ENCODE measurements at regions not wholly inside any gene's neighbourhood (a gene's known extent, or its start where the extent isn't known, plus 50 kb on each side); places are given as distances from the start of the nearest gene placed in this dataset.

DNA sequence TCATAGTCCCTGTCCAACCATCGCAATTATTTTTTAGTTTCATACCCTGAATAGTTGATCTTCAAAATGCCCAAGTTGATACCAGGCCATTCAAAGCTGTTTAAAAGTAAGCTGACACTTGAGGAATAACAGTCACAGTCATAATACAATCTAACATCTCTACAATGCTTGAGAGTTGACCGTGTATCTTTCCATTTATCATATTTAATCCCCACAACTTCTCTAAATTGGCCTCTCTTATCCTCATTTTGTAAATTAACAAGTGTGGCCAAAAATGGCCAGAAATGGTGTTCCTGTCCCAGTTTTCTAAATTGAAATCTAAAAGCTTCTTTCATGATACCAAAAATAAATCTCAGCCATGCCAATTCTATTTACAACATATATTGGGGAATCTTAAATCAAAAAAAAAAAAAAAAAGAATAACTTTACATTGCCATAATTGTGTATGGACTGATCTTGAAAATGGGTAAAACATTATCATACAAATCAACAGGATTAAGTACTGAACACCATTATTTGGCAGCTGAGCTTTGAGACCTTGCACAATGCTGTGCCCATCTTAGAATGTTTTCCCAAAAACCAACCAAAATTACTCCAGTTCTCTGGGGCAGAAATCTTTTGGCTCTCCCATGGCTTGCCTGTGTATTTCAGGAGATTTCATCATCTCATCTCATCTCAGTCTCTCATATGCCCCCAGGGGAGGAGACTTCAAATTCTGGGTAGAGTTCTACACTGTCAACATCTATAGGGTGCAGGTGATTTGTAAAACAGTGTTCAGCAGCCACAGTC lies 448.7 kb upstream of the JARID2 start:
- H3K27me3 Mint-ChIP-seq: peaks cover 15% of the 10 kb centered on the region
- H3K27ac Mint-ChIP-seq: no peak overlapping the region
- H3K4me3 Mint-ChIP-seq: no peak overlapping the region
- peaks cover 8% of the 10 kb centered on the region for H3K4me1 Mint-ChIP-seq
- peaks cover 3% of the 10 kb centered on the region for H3K36me3 Mint-ChIP-seq (ENCODE audit: low read depth)
- ATAC-seq (no peak), DNase-seq (no peak)
- no peaks in the 10 kb centered on the region for H3K9me3 ChIP-seq (ENCODE audit: control insufficient read depth, low read length, poor library complexity, severe bottlenecking)

DNA sequence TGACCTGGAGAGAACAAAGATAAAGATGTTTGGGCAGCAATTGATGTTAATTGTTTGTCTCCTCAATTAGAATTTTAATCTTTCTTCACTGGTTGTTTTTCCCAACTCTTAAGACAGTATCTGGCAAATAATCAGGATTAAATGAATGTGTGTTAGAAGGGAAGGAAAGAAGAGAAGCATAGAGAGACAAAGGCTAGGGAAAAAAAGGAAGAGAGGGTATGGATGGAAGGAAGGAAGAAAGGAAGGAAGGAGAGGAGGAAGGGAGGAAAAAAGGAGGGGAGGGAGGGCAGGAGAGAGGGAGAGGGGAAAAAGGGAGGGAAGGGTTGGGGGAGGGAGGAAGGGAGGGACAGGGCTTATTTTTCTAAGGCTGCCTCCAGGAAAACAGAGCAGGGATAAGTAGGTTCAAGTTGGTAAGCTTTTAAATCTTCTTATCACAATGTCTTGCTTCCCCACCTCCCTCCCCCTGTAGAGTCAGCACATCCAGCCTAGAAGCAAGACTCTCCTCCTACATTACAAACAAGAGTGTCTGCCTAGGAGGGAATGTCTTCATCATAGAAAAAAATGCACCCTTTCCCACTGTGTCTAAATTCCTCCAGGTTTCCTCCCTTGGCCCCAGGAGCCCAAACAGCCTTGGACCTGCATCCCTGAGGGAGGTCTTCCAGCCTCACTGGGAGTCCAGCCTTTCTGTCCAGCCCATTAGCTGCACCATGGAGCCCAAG lies 447.8 kb upstream of the JARID2 start:
- H3K4me1 Mint-ChIP-seq: peaks cover 8% of the 10 kb centered on the region
- peaks cover 15% of the 10 kb centered on the region for H3K27me3 Mint-ChIP-seq
- H3K4me3 Mint-ChIP-seq: no peak overlapping the region
- H3K36me3 Mint-ChIP-seq (ENCODE audit: low read depth): peaks cover 3% of the 10 kb centered on the region
- DNase-seq (no peak), ATAC-seq (no peak)
- no peak overlapping the region for H3K27ac Mint-ChIP-seq
- H3K9me3 ChIP-seq (ENCODE audit: control insufficient read depth, low read length, poor library complexity, severe bottlenecking): no peaks in the 10 kb centered on the region

DNA sequence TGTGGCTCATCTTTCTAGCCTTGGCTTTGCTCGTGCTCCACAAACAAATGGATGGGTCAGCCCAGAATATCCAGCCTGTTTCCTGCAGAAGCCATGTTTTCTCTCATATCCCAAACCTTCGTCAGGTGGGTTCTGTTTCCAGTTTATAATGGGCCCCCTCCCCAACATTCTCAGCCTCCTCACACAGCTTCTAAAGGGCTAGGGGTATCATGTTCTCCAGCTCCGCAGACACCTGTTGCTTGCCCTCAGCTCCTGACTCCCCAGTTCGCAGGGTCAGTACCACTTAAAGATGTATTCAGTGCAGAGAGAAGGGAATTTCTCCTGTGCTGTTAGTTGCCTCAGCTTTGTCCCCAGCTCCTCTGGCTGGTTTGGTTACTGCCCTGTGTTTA lies 447.3 kb upstream of the JARID2 start:
- Mint-ChIP-seq H3K27me3 (peaks cover 20% of the 10 kb centered on the region), H3K36me3 (ENCODE audit: low read depth) (peaks cover 3% of the 10 kb centered on the region), H3K4me1 (peaks cover 8% of the 10 kb centered on the region), H3K27ac (no peak overlapping the region), H3K4me3 (no peak overlapping the region)
- no peak for ATAC-seq
- no peak for DNase-seq
- H3K9me3 ChIP-seq (ENCODE audit: control insufficient read depth, low read length, poor library complexity, severe bottlenecking): no peaks in the 10 kb centered on the region

DNA sequence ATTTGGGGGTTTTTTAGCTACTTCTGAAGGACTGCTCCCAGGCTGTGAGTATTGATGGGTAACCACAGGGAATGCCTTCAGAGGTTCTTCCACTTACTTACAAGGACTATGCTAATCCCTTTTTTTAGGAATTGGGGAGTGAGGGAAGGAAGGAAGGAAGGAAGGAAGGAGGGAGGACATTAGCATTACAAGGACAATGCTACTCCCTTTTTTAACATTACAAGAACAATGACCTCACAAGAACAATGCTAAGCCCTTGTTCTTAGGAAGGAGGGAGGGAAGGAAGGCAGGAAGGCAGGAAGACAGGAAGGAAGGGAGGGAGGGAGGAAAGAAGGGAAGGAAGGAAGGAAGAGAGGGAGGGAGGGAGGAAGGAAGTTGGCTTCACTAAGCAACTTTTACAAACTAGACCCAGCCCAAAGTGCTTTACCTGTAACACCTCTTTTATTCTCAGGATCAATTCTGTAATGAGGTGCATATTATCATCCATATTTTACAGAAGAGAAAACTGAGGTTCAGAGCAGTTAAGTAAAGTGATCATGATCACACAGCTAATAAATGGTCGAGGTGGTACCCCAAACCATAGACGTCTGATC lies 446.8 kb upstream of the JARID2 start:
- peaks cover 8% of the 10 kb centered on the region for H3K4me1 Mint-ChIP-seq
- DNase-seq (no peak), ATAC-seq (no peak)
- H3K4me3 Mint-ChIP-seq: no peak overlapping the region
- no peak overlapping the region for H3K27ac Mint-ChIP-seq
- no peaks in the 10 kb centered on the region for H3K9me3 ChIP-seq (ENCODE audit: control insufficient read depth, low read length, poor library complexity, severe bottlenecking)
- H3K36me3 Mint-ChIP-seq (ENCODE audit: low read depth): peaks cover 3% of the 10 kb centered on the region
- H3K27me3 Mint-ChIP-seq: peaks cover 25% of the 10 kb centered on the region

DNA sequence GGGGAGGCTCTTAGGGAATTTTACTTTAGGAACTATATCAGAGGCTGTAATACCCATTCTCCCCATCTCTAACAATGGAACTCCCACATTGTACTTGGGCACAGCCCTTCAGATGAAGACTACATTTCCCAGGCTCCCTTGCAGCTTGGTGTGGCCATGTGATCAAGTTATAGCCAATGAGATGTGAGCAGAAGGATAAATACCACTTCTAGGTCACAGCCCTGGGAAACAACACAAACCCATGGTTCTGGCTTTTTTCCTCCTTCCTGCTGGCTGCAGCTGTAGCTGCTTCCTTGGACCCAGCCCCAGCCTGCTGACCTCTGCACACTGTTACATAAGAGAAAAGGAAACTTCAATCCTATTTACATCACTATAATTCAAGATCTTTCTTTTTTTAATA lies 445.9 kb upstream of the JARID2 start:
- Mint-ChIP-seq H3K4me3 (no peak overlapping the region), H3K27ac (no peak overlapping the region), H3K36me3 (ENCODE audit: low read depth) (peaks cover 3% of the 10 kb centered on the region), H3K4me1 (peaks cover 8% of the 10 kb centered on the region), H3K27me3 (peaks cover 20% of the 10 kb centered on the region)
- no peak for DNase-seq
- peak; percentile 86 for ATAC-seq
- H3K9me3 ChIP-seq (ENCODE audit: control insufficient read depth, low read length, poor library complexity, severe bottlenecking): no peaks in the 10 kb centered on the region

DNA sequence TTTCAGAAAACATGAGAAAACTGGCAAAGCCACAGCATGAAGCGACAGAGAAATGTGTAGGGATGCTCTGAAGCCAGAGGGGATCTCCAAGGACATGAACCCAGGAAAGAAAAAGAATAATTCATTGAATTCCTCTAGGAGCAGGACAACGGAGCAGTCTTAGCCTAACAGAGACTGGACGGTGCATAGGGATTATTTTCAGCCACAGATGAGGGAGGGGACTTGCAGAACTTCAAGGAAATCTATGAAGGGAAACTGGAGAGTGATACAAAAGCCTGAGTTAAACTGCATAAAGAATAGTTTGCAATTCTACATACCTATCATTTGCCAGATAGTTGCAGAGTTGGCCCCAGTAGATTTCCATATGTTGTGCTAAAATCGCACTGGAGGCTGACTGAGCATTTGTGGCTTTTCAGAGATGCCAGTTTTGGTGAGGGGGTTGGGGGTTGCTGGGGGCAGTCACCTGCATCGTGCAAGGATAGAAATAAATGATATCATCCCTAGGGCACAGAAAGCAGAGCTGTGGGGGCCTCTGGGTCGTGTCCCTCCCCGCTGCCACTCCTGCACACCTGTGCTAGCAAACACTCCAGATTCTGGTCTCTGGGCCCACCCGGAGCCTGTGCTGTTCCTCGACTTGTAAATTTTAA lies 443.2 kb upstream of the JARID2 start:
- no peaks in the 10 kb centered on the region for H3K9me3 ChIP-seq (ENCODE audit: control insufficient read depth, low read length, poor library complexity, severe bottlenecking)
- peaks cover 16% of the 10 kb centered on the region for H3K27me3 Mint-ChIP-seq
- H3K27ac Mint-ChIP-seq: no peak overlapping the region
- H3K36me3 Mint-ChIP-seq (ENCODE audit: low read depth): peaks cover 5% of the 10 kb centered on the region
- H3K4me1 Mint-ChIP-seq: peaks cover 8% of the 10 kb centered on the region
- no peak for ATAC-seq
- DNase-seq: no peak
- no peak overlapping the region for H3K4me3 Mint-ChIP-seq

DNA sequence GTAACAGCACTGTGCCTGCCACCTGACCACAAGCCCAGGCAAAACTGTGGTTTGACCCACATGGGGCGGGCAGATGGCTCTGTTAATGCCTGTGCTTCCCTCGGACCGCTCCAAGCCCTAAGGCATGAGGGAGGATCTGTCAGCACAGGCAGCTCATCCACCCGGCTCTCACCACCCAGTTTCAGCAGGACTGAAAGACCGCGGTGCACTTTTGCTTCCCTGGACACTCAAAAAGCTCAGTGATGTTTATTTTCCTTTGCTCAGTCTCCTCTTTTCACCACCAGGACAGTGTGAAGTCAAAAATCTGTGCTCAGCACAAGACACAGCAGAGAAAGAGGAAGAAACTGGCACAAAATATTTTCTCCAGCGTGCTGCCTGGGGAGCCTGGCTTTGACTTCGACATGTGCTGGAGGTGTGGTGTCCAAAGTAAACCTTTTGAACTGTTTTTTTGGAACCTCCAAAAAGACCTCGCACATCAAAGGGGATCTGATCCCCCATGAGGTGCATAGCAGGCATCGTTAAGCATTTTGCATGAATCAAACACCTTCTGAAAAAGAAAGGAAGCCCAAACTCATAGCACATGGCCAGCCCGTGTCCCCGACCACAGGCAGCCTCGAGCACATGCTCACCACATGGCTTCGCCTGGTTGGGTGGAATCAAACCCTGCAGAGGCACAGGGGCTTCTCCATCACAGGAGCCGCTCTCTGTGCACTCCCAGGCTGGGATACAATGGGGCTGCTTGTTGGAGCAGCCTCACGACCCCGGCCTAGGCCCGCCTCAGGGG lies 441.7 kb upstream of the JARID2 start:
- ATAC-seq: no peak
- no peak for DNase-seq
- peaks cover 10% of the 10 kb centered on the region for H3K27me3 Mint-ChIP-seq
- H3K4me1 Mint-ChIP-seq: peaks cover 4% of the 10 kb centered on the region
- peaks cover 5% of the 10 kb centered on the region for H3K36me3 Mint-ChIP-seq (ENCODE audit: low read depth)
- no peaks in the 10 kb centered on the region for H3K9me3 ChIP-seq (ENCODE audit: control insufficient read depth, low read length, poor library complexity, severe bottlenecking)
- no peak overlapping the region for H3K27ac Mint-ChIP-seq
- no peak overlapping the region for H3K4me3 Mint-ChIP-seq

DNA sequence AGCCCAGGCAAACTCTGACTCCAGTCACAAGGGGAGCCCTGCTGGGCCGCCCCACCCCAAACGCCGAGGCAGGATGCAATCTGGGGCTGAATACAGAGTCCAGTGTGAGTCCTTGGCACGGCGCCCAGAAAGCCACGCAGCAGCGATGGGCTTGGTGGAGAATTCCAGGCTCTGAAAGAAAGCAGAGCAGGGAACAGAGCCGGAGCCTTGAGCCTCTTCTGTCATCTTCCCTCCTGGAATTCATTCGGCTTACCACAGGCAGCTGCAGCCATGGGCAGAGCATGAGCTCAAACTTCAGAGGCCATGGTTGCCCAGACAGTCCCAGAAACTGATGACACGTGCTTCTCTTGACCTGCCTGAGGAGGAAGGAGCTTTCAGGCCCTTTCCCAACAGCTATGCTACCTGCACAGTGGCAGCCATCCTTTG lies 441.1 kb upstream of the JARID2 start:
- H3K4me1 Mint-ChIP-seq: peaks cover 3% of the 10 kb centered on the region
- H3K27me3 Mint-ChIP-seq: peaks cover 10% of the 10 kb centered on the region
- ATAC-seq (no peak), DNase-seq (no peak)
- H3K36me3 Mint-ChIP-seq (ENCODE audit: low read depth): peaks cover 5% of the 10 kb centered on the region
- H3K4me3 Mint-ChIP-seq: no peak overlapping the region
- H3K27ac Mint-ChIP-seq: no peak overlapping the region
- H3K9me3 ChIP-seq (ENCODE audit: control insufficient read depth, low read length, poor library complexity, severe bottlenecking): no peaks in the 10 kb centered on the region

DNA sequence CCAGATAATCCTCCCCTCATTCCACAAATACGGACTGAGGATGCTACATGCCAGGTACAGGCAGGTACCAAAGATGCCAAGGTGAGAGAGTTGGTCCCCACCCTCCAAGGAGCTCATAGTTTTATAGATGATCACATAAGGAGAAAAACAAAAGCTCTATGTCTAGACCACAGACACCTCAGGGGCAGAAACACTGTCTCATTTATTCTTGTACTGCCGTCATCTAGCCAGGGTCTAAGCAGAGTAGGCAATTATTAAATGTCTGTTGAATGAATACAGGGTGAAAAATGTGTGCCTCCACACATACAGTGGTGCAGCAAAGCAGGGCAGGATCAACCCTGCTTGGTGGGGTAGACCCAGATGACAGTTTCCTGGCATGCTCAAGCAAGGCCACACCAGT lies 439.8 kb upstream of the JARID2 start:
- Mint-ChIP-seq H3K4me1 (no peaks in the 10 kb centered on the region), H3K27ac (no peak overlapping the region), H3K27me3 (peaks cover 10% of the 10 kb centered on the region), H3K4me3 (no peak overlapping the region), H3K36me3 (ENCODE audit: low read depth) (peaks cover 5% of the 10 kb centered on the region)
- ATAC-seq (no peak), DNase-seq (no peak)
- no peaks in the 10 kb centered on the region for H3K9me3 ChIP-seq (ENCODE audit: control insufficient read depth, low read length, poor library complexity, severe bottlenecking)

DNA sequence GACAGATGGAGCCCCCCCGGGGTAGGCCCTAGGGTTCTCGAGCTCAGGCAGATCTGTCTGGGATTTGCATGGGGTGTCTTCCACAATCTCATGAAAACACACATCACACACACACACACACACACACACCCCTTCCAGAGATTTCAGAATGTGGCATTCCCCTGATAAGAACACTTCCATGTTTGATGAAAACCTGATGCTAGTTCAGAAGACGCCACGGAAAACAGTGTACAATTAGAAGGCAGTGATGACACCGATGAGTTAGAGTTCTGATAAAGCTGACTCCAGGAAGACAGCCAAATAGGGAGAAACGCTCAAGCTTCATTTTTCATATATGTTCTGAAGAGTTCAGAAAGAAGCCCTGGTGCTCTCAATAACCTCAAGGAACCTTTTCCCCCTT lies 438.7 kb upstream of the JARID2 start:
- H3K4me3 Mint-ChIP-seq: no peak overlapping the region
- DNase-seq (no peak), ATAC-seq (no peak)
- H3K36me3 Mint-ChIP-seq (ENCODE audit: low read depth): peaks cover 2% of the 10 kb centered on the region
- no peaks in the 10 kb centered on the region for H3K9me3 ChIP-seq (ENCODE audit: control insufficient read depth, low read length, poor library complexity, severe bottlenecking)
- H3K27me3 Mint-ChIP-seq: peaks cover 10% of the 10 kb centered on the region
- H3K27ac Mint-ChIP-seq: no peak overlapping the region
- no peaks in the 10 kb centered on the region for H3K4me1 Mint-ChIP-seq

DNA sequence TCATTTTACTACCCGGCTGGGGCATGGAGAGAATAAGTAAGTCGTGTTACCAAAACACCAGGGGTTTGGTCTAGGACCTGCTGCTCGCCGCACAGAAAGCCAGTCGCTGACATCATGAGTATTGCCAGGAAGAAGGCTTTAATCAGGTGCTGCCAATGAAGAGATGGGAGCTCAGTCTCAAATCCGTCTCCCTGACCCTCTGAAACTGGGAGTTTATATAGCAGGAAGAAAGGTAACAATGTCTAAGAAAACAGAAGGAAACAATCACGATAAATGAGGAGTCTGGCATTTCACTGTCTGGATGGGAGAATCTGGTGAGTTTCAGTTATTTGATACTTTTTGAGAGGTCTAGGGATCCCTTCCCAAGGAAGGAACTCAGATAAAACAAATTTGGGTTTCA lies 437.9 kb upstream of the JARID2 start:
- Mint-ChIP-seq H3K4me3 (no peak overlapping the region), H3K27me3 (peaks cover 10% of the 10 kb centered on the region), H3K27ac (no peak overlapping the region), H3K4me1 (no peaks in the 10 kb centered on the region), H3K36me3 (ENCODE audit: low read depth) (peaks cover 2% of the 10 kb centered on the region)
- ATAC-seq (no peak), DNase-seq (no peak)
- no peaks in the 10 kb centered on the region for H3K9me3 ChIP-seq (ENCODE audit: control insufficient read depth, low read length, poor library complexity, severe bottlenecking)

DNA sequence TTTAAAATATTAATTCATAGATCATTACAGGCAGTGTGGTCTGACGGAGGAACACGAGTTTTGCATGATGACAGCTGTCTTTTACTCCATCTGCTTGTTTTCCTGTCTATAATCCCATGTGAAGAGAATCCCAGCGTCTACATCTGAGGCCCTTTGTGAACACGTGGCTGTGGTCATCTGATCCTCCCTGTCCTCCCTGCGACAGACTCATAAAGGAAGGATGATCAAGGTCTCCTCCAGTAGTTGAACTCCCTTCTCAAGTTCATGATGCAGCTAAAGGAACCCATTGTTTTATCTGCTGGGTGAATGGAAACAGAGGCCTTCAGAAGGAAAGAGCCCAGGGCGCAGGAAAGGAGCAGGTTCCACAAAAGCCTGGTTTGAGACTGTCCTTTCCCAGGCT lies 435.8 kb upstream of the JARID2 start:
- DNase-seq (no peak), ATAC-seq (no peak)
- Mint-ChIP-seq H3K4me3 (no peak overlapping the region), H3K36me3 (ENCODE audit: low read depth) (peaks cover 2% of the 10 kb centered on the region), H3K4me1 (no peaks in the 10 kb centered on the region), H3K27ac (no peak overlapping the region), H3K27me3 (no peaks in the 10 kb centered on the region)
- H3K9me3 ChIP-seq (ENCODE audit: control insufficient read depth, low read length, poor library complexity, severe bottlenecking): no peaks in the 10 kb centered on the region
